ENCODE measurements at regions not wholly inside any gene's neighbourhood (a gene's known extent, or its start where the extent isn't known, plus 50 kb on each side); places are given as distances from the start of the nearest gene placed in this dataset.

GRCh38 chr13:106143930-106144709 is 391.3 kb downstream of the EFNB2 start:
- TF ChIP-seq CTCF (IDR thresholded peaks at IDR 0.05; ENCODE audit: control extremely low read depth, extremely low read depth, low read depth, missing control alignments) = no peak
- POLR2A ChIA-PET = no interaction called here
- CTCF ChIA-PET = no interaction called here
- DNase-seq (ENCODE audit: extremely low spot score) = no peak

GRCh38 chr13:106143392-106143791 is 392.1 kb downstream of the EFNB2 start:
- ChIA-PET POLR2A (no interaction called here), CTCF (no interaction called here)
- no peak for TF ChIP-seq CTCF (IDR thresholded peaks at IDR 0.05; ENCODE audit: control extremely low read depth, extremely low read depth, low read depth, missing control alignments)
- DNase-seq (ENCODE audit: extremely low spot score) = no peak

GRCh38 chr13:106140476-106140875 is 395.0 kb downstream of the EFNB2 start:
- no peak for DNase-seq (ENCODE audit: extremely low spot score)
- ChIA-PET POLR2A (no interaction called here), CTCF (no interaction called here)
- TF ChIP-seq CTCF (IDR thresholded peaks at IDR 0.05; ENCODE audit: control extremely low read depth, extremely low read depth, low read depth, missing control alignments) = no peak

GRCh38 chr13:106139942-106140341 is 395.5 kb downstream of the EFNB2 start:
- no peak for TF ChIP-seq CTCF (IDR thresholded peaks at IDR 0.05; ENCODE audit: control extremely low read depth, extremely low read depth, low read depth, missing control alignments)
- no peak for DNase-seq (ENCODE audit: extremely low spot score)
- POLR2A ChIA-PET = no interaction called here
- CTCF ChIA-PET = no interaction called here

GRCh38 chr13:106139377-106139776 is 396.1 kb downstream of the EFNB2 start:
- TF ChIP-seq CTCF (IDR thresholded peaks at IDR 0.05; ENCODE audit: control extremely low read depth, extremely low read depth, low read depth, missing control alignments) = no peak
- POLR2A ChIA-PET = no interaction called here
- DNase-seq (ENCODE audit: extremely low spot score) = no peak
- CTCF ChIA-PET = no interaction called here

GRCh38 chr13:106138620-106139019 is 396.8 kb downstream of the EFNB2 start:
- ChIA-PET CTCF (no interaction called here), POLR2A (no interaction called here)

More at GRCh38 chr13:106138620-106139019, 396.8 kb downstream of the EFNB2 start:
- TF ChIP-seq CTCF (IDR thresholded peaks at IDR 0.05; ENCODE audit: control extremely low read depth, extremely low read depth, low read depth, missing control alignments) = no peak
- no peak for DNase-seq (ENCODE audit: extremely low spot score)
